Esophagus muscularis mucosa (tissue), 4 donors: ENCODE measurements at regions not wholly inside any gene's neighbourhood (a gene's known extent, or its start where the extent isn't known, plus 50 kb on each side); places are given as distances from the start of the nearest gene placed in this dataset.
A peak's percentile ranks its signal among the peaks of the same experiment; 100 is the strongest.
"Not testable (repeated sequence)": the region's sequence is repeated elsewhere in the genome, so short reads cannot be mapped to it uniquely, and the experiment has no call there.

Source experiments
- DNase-seq: peaks from one replicate; pipeline ENCODE4 v3.0.0-alpha.2; 2017; ENCODE audit errors: extremely low spot score
- H3K27ac ChIP-seq, 4 donors: fragments of 200-600 bp; sonication (generic); replicated peaks in 1 of 4; 1 replicate in 3 of 4; 2 replicates in 1 of 4; pipeline ENCODE4 v1.5.1; 2016 to 2019; ENCODE audit warnings: mild to moderate bottlenecking in 1 of 4
- H3K27me3 ChIP-seq, 4 donors: fragments of 200-600 bp; sonication (generic); one replicate each; pipeline versions ENCODE4 v1.5.1 to v1.6.0; 2016 to 2019
- H3K36me3 ChIP-seq, 4 donors: fragments of 200-600 bp; sonication (generic); one replicate each; pipeline ENCODE4 v1.5.1; 2016 to 2019
- H3K4me1 ChIP-seq, 4 donors: fragments of 200-600 bp; sonication (generic); one replicate each; pipeline ENCODE4 v1.5.1; 2016 to 2019
- H3K4me3 ChIP-seq, 4 donors: fragments of 200-600 bp; sonication (generic); 1 replicate in 2 of 4; 2 replicates in 2 of 4; pipeline ENCODE4 v1.5.1; 2016 to 2019; ENCODE audit warnings: mild to moderate bottlenecking in 4 of 4, moderate library complexity in 1 of 4
- H3K9me3 ChIP-seq, 4 donors: fragments of 200-600 bp; sonication (generic); 1 replicate in 3 of 4; 2 replicates in 1 of 4; pipeline ENCODE4 v1.5.1; 2016 to 2019
- EP300 ChIP-seq: sonication (generic); formaldehyde crosslinking; IDR thresholded peaks from one replicate; pipeline ENCODE4 v1.6.1; 2017; ENCODE audit warnings: antibody characterized with exemption
- POLR2A ChIP-seq: fragments of 450-650 bp; IDR thresholded peaks from one replicate; pipeline ENCODE4 v1.6.1; 2017; ENCODE audit warnings: antibody characterized with exemption, moderate library complexity, mild to moderate bottlenecking, low read depth
- POLR2AphosphoS5 ChIP-seq, 2 donors: sonication (generic); formaldehyde crosslinking; IDR thresholded peaks; one replicate each; pipeline ENCODE4 v1.6.1; 2017; ENCODE audit warnings: antibody characterized with exemption in 2 of 2
- WGBS: methylation state at CpG from one replicate; pipeline ENCODE4 v1.1.5; 2018; 5-methylcytosine and 5-hydroxymethylcytosine counted together
- intact Hi-C: fragments of 100-400 bp; cut with DNase I; formaldehyde crosslinking; loops from one replicate; pipeline ENCODE4 v1.15.1; 2023
- TF ChIP-seq, protein P1 (sequence below), 3 experiments: fragments of 200-600 bp in 2 of 3; fragments of 450-650 bp in 1 of 3; sonication (generic) in 2 of 3; IDR thresholded peaks; one replicate each; pipeline ENCODE4 v1.5.1; 2017 to 2019; ENCODE audit warnings: antibody characterized with exemption in 3 of 3, mild to moderate bottlenecking in 2 of 3, moderate library complexity in 1 of 3

DNA sequence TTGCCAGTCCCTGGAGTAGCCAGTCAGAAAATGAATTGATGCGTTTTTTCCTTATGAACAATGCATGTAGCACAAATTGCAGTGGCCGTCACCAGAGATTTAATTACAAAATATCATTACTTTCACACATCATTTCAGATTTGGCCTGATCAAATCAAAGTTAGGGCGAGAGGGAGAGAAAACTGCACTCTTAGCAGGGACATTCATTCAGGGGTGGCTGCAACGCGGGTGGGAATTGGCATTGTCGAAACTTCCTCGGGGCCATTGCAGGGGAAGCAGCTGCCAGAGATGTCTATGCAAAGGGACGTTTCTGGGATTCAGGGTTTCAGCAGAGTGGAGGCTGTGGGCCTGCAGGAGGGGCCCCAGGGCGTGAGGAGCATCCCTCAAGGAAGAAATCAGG lies 76.5 kb upstream of the TOP1 start:
- Histone ChIP-seq H3K4me3 (no peak overlapping the region), H3K27me3 (peaks cover 0 to 58% (median 0%) of the 10 kb centered on the region in 4 donors), H3K36me3 (no peaks in the 10 kb centered on the region), H3K27ac (no peak overlapping the region), H3K4me1 (no peaks in the 10 kb centered on the region), H3K9me3 (peaks cover 0 to 7% (median 2%) of the 10 kb centered on the region in 4 donors)
- TF ChIP-seq POLR2A (no peak), POLR2AphosphoS5 (IDR thresholded peaks at IDR 0.05) (no peak), EP300 (no peak)
- TF ChIP-seq, protein P1, sequence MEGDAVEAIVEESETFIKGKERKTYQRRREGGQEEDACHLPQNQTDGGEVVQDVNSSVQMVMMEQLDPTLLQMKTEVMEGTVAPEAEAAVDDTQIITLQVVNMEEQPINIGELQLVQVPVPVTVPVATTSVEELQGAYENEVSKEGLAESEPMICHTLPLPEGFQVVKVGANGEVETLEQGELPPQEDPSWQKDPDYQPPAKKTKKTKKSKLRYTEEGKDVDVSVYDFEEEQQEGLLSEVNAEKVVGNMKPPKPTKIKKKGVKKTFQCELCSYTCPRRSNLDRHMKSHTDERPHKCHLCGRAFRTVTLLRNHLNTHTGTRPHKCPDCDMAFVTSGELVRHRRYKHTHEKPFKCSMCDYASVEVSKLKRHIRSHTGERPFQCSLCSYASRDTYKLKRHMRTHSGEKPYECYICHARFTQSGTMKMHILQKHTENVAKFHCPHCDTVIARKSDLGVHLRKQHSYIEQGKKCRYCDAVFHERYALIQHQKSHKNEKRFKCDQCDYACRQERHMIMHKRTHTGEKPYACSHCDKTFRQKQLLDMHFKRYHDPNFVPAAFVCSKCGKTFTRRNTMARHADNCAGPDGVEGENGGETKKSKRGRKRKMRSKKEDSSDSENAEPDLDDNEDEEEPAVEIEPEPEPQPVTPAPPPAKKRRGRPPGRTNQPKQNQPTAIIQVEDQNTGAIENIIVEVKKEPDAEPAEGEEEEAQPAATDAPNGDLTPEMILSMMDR (IDR thresholded peaks at IDR 0.05) = no peak
- WGBS = 73% methylated on average over 9 of the region's 9 CpGs
- intact Hi-C loops = no loop called here
- DNase-seq = peak; percentile 74

DNA sequence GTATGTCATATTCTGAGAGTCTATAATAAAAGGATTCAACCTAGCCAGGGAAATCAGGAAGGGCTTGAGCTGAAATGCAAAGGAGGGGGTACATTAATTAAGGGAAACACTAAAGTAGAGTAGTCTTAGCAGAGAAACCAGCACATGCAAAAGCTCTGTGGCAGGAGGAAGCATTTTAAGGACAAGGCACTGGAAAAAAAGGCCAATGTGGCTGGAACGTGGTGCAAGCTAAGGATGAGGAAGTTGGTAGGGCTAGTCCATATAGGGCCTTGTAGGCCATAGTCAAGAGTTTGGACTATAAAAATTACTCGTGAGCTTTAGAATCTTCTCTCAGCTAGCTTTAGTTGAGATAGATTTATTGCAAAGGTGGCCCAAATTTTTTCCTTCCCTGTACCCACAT lies 75.2 kb upstream of the TOP1 start:
- intact Hi-C loops = no loop called here
- H3K27me3 ChIP-seq = peaks cover 0 to 58% (median 0%) of the 10 kb centered on the region in 4 donors
- no peak for DNase-seq

DNA sequence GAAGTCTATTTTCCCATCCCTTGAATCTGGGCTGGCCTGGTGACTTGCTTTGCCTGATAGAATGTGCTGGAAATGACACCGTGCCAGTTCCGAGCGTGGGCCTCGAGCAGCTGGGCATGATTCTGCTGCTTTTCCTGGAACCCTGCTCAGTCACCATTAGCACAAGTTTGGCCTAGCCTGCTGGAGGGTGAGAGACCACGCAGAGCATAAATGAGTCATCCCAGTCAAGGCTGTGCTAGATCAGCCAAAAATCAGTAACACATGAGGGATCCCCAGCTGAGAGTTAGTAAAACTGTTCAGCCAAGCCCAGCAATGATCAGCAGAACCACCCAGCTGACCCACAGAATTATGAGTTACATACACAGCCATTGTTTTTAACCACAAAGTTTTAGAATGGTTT lies 74.8 kb upstream of the TOP1 start:
- Histone ChIP-seq H3K36me3 (no peaks in the 10 kb centered on the region), H3K27me3 (peaks cover 0 to 58% (median 0%) of the 10 kb centered on the region in 4 donors), H3K27ac (no peak overlapping the region), H3K4me3 (no peak overlapping the region), H3K4me1 (no peaks in the 10 kb centered on the region), H3K9me3 (peaks cover 0 to 7% (median 2%) of the 10 kb centered on the region in 4 donors)
- DNase-seq = peak; percentile 85
- TF ChIP-seq EP300 (no peak), POLR2AphosphoS5 (IDR thresholded peaks at IDR 0.05) (no peak)
- TF ChIP-seq, protein P1 (IDR thresholded peaks at IDR 0.05) = no peak
- intact Hi-C loops = no loop called here
- 83% methylated on average over 1 of the region's 5 CpGs for WGBS

More for the DNA sequence above, 75.2 kb upstream of the TOP1 start:
- no peak overlapping the region for H3K4me3 ChIP-seq
- H3K4me1 ChIP-seq = no peaks in the 10 kb centered on the region
- no peaks in the 10 kb centered on the region for H3K36me3 ChIP-seq
- 80% methylated on average over 2 of the region's 2 CpGs for WGBS
- H3K9me3 ChIP-seq = peaks cover 0 to 7% (median 2%) of the 10 kb centered on the region in 4 donors
- H3K27ac ChIP-seq = no peak overlapping the region
- TF ChIP-seq POLR2A (no peak), EP300 (no peak), POLR2AphosphoS5 (IDR thresholded peaks at IDR 0.05) (no peak)
- TF ChIP-seq, protein P1 (IDR thresholded peaks at IDR 0.05) = no peak

DNA sequence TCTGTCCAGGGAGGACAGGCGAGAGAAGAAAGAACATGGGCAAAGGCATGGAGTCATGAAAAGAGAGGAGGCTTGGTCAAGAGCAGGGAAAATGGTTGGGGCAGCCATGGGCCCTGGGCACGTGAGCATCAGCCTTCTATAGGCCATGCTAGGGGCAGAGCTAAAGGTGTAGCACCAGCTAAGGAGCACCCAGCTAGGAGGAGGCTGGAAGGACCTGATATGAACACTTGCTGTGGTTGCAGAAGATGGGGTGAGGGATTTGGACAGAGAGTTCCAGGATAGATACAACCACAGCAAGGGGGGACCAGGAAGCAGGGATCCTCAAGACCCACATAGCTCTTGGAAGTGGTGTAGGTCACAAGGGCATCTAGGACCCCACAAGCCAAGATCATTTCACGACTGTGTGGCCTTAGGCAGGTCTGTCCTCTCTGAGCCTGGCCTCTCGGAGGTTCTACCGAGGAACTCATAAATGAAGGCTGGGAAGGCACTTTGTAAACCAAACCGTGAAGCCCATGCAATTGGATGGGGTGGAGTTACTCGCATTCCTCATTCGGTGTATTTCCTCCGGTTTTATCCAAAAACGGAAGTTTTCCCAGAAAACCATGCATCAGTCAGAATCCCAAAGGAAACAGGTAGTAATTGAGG lies 74.0 kb upstream of the TOP1 start:
- peak; percentile 75 for DNase-seq
- intact Hi-C loops = no loop called here
- Histone ChIP-seq H3K9me3 (peaks cover 0 to 7% (median 2%) of the 10 kb centered on the region in 4 donors), H3K36me3 (no peaks in the 10 kb centered on the region), H3K27me3 (peaks cover 0 to 50% (median 0%) of the 10 kb centered on the region in 4 donors), H3K27ac (no peak overlapping the region), H3K4me1 (no peaks in the 10 kb centered on the region), H3K4me3 (no peak overlapping the region)
- TF ChIP-seq, protein P1 (IDR thresholded peaks at IDR 0.05) = no peak
- TF ChIP-seq POLR2AphosphoS5 (IDR thresholded peaks at IDR 0.05) (no peak), POLR2A (no peak), EP300 (no peak)
- WGBS = 94% methylated on average over 10 of the region's 10 CpGs

DNA sequence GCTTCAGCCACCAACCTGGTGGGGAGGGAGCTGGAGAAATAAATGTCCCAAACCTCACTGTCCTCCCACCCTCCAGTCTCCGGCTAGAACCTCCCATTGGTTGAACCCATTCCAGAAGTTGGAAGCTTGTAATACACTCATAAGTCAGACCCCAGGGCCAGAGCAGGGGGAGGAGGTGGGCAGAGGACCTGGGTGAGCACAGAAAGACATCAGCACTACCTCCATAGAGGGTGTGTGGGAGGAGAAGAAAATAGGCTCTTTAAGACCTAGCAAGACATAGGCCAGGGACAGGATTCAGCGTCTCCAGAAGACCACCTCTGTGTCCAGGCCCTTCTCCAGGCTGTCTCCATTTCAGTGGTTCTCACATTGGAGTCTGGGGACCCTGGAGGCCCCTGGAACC lies 73.3 kb upstream of the TOP1 start:
- peaks cover 0 to 44% (median 0%) of the 10 kb centered on the region in 4 donors for H3K27me3 ChIP-seq
- peak; percentile 82 for DNase-seq
- no peak overlapping the region for H3K4me3 ChIP-seq
- intact Hi-C loops = no loop called here
- peaks cover 0 to under 1% (median 0%) of the 10 kb centered on the region in 4 donors for H3K4me1 ChIP-seq
- peaks cover 0 to 7% (median 2%) of the 10 kb centered on the region in 4 donors for H3K9me3 ChIP-seq
- 93% methylated on average over 2 of the region's 2 CpGs for WGBS
- no peaks in the 10 kb centered on the region for H3K36me3 ChIP-seq
- H3K27ac ChIP-seq = no peak overlapping the region
- TF ChIP-seq, protein P1 (IDR thresholded peaks at IDR 0.05) = no peak
- no peak for TF ChIP-seq POLR2AphosphoS5 (IDR thresholded peaks at IDR 0.05)
- TF ChIP-seq POLR2A = no peak
- TF ChIP-seq EP300 = no peak

DNA sequence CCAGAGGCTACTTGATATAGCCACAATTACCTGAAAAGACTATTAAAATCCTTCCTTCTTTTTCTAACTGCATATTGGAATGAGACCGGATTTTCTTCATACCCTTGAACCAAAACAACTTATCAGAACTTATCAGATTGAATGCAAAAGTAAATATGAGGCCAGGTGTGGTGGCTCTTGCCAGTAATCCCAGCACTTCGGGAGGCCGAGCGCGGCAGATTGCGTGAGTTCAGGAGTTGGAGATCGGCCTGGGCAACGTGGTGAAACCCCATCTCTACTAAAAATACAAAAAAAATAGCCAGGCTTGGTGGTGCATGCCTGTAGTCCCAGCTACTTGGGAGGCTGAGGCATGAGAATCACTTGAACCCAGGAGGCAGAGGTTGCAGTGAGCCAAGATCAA lies 72.8 kb upstream of the TOP1 start:
- H3K27me3 ChIP-seq = peaks cover 0 to 39% (median 0%) of the 10 kb centered on the region in 4 donors
- intact Hi-C loops, H3K4me3 ChIP-seq, H3K4me1 ChIP-seq, H3K9me3 ChIP-seq, H3K36me3 ChIP-seq, H3K27ac ChIP-seq: not testable (repeated sequence)
- WGBS = 91% methylated on average over 8 of the region's 8 CpGs
- DNase-seq = peak; percentile 62
